ENCODE measurements at regions not wholly inside any gene's neighbourhood (a gene's known extent, or its start where the extent isn't known, plus 50 kb on each side); places are given as distances from the start of the nearest gene placed in this dataset.

GRCh38 chr6:147127587-147127986, 76.6 kb upstream of the STXBP5 start:
- TF ChIP-seq CTCF (IDR thresholded peaks at IDR 0.05; ENCODE audit: insufficient read depth, low read depth, low read length): no peak
- no peak for TF ChIP-seq EZH2 (IDR thresholded peaks at IDR 0.05; ENCODE audit: insufficient read depth, low read length)
